NCI-H748 (cell line): ENCODE measurements at regions not wholly inside any gene's neighbourhood (a gene's known extent, or its start where the extent isn't known, plus 50 kb on each side); places are given as distances from the start of the nearest gene placed in this dataset.
"Not testable (repeated sequence)": the region's sequence is repeated elsewhere in the genome, so short reads cannot be mapped to it uniquely, and the experiment has no call there.

Source experiments
- DNase-seq: peaks from one replicate; lab custom pipeline; 2025; ENCODE audit not compliant: unreplicated experiment; lab: John Stamatoyannopoulos, UW

DNA sequence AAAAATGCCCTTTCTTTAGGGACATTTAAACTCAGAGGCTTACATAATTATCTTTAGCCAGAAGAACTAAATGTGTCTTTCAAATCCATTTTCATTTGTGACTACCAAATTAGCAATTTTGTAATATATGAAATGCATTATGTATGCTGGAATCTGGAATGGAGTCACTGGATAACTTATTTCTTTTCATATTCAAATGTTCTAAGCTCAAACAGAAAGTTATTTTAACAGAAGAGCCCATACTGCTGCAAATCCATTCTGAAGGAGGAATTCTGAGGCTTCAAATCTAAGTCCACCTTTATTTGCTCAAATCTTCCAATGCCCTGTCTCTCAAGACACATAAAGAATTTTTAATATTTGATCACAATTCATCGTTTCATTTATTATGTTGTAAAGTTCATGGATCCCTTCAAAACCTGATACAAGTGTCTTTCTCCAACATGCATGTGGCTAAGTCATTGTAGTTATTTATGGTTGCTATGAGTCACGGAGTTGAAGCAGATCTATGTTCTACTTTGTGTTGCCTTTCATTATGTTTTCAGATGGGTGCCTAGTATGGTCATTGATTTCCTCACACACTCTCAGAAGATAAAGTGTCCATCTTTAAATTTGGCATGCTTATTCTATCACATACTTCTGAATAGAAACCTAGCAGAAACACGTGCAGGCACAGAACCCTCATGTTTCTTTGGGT, 214.8 kb upstream of the GCFC2 start:
- no peak for DNase-seq

- DNase-seq: no peak
Measured at GRCh38 chr2:75922191-75922590, 211.5 kb upstream of the GCFC2 start.

DNA sequence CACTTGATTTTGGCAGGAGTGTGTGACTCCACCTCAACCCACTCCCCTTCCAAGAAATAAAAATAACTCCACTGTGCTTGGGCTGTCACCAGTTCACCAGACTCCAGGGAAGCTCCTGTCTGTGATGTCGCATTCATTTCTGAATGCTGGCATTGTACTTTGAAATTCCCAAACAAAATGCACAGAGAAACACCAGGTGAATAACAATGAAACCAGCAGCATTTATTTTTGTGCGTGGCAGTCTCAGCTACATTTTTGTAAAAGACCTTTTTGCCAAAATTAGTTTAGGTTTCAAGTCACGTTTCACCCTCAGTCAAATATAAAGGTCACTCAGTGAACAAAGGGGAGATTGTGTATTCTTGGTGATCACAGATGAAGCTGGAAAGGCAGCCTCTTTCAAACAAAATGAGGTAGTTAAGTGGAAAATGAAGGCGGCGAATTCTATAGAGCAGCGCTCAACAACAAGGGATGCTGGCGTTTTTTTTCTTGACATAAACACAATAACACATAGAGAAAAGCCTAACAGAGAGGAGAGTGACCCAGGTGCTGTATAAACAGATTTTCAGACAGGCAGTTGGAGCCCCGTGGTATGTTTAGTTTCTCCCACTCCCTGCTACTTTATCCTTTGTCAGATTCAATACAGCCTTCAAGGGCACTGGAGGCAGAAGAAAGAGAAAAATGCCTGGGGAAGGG, 210.3 kb upstream of the GCFC2 start:
- peak; percentile 97 for DNase-seq

DNA sequence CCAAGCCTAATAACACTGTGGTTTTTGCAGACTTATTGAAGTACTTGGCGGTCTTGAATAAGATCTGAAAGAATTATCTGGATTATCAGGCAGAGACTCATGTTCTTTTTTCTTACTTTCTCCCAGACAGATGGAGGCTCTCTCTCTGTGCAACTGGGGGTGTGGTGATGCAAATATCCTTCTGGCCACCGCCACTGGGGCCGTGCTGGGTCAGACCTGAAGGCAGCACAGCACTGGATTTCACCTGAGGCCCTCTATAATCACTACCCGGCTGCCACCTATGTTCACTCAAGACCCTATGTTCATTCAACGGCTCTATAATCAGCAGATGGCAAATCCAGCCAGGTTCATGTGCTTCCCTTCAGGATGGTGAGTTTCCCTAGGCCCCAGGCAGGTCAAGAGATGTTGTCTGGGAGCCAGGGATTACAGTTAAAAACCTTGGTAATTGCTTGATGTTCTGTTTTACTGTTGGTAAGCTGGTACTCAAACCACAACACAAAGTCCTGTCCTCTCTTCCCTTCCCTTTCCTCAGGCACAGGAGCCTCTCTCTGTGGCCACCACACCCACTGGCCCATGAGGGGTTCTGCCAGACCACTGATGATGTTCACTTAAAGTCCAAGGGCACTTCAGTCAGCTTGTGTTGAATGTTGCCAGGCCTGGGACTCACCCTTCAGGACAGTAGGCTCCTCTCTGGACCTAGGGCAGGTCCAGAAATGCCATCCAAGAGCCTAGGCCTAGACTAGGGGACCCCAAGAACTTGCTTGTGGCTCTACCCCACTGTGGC, 205.3 kb upstream of the GCFC2 start:
- DNase-seq: no peak

GRCh38 chr2:75896779-75897366, 186.2 kb upstream of the GCFC2 start:
- peak; percentile 77 for DNase-seq

GRCh38 chr2:75894170-75894569, 183.5 kb upstream of the GCFC2 start:
- no peak for DNase-seq

DNA sequence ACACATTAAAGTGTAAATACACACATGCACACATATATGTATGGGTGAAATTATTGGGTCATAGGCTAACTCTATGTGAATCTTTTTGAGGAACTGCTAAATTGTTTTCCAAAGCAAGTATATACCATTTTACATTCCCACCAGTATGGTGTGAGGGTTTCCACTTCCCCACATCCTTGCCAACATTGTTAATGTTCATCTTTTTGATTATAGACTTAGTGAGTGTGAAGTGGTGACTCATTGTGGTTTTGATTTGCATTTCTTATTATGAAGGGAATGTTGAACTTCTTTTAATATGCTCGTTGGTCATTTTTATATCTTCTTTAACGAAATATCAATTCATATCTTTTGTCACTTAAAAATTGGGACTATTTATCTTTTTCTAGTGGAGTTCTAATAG, 181.8 kb upstream of the GCFC2 start:
- no peak for DNase-seq

- no peak for DNase-seq
Measured at GRCh38 chr2:75882530-75882929, 171.8 kb upstream of the GCFC2 start.

GRCh38 chr2:75875606-75876005, 164.9 kb upstream of the GCFC2 start:
- DNase-seq: not testable (repeated sequence)

DNA sequence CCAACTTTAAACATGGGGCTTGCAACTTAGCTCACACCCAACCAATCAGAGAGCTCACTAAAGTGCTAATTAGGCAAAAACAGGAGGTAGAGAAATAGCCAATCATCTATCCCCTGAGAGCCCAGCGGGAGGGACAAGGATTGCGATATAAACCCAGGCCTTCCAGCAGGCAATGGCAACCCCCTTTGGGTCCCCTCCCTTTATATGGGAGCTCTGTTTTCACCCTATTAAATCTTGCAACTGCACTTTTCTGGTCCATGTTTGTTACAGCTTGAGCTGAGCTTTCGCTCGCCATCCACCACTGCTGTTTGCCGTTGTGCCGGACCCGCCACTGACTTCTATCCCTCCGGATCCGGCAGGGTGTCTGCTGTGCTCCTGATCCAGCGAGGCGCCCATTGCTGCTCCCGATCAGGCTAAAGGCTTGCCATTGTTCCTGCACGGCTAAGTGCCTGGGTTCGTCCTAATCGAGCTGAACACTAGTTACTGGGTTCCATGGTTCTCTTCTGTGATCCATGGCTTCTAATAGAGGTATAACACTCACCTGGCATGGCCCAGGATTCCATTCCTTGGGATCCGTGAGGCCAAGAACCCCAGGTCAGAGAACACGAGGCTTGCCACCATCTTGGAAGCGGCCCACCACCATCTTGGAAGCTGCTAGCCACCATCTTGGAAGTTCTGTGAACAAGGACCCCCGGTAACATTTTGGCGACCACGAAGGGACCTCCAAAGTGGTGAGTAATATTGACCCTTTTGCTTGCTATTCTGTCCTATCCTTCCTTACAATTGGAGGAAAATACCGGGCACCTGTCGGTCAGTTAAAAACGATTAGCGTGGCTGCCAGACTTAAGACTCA, 161.3 kb upstream of the GCFC2 start:
- DNase-seq: not testable (repeated sequence)

DNA sequence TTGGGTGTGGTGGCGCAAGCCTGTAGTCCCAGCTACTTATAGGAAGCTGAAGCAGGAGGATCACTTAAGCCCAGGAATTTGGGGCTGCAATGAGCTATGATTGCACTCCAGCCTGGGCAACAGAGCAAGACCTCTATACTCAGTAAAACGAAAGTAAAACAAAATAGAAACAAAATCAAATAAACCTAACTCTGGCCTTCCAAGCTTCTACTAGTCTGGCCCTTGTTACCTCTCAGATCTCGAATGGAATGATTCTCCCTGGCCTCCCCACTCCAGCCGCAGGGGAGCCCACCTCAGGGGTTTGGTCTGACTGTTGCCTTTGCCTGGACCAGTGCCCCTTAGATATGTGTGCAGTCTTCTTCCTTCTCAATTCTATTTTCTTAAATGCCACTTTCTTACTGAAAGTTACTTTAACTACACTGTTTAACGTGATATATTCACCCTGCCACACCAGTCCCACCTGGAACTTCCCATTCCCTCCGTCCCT, 160.0 kb upstream of the GCFC2 start:
- no peak for DNase-seq

DNA sequence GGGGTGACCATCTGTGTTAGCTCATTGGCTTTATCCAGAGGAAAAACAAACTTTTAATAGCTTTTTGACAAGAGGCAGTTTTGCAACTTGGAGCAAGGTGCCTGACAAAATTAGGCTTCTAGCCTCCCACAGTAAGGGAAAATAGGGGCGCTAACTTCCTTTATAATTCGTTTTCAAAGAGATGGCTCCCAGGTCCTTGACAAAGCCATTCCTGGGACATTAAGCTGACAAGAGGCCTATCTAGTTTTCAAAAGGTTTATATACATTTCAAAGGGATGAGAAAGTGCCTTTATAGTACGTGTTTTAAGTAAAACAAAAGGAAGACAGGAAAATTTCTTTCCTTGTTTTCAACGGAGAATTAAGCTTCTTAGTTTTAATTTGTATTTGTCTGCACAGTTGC, 159.4 kb upstream of the GCFC2 start:
- no peak for DNase-seq

DNA sequence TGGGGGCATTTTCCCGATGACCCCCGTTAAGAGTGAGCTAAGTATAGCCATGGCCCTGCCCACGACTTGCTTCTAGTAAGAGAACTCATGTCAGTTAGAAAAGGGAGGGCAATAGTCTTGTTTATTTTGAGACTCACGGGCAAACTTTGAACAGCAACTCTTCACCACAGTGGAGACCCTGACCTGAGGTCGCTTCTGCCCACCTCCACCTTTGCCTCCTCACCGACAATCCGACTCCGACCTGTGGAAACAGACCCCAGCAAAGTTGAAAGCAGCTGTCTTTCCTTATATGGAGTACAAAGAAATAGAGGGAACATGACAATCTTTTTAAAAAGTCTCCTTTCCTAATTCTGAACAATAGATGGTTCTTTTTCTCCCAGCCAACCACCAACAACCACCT, 155.0 kb upstream of the GCFC2 start:
- no peak for DNase-seq

- DNase-seq: no peak
Measured at GRCh38 chr2:75865083-75865482, 154.4 kb upstream of the GCFC2 start.

DNA sequence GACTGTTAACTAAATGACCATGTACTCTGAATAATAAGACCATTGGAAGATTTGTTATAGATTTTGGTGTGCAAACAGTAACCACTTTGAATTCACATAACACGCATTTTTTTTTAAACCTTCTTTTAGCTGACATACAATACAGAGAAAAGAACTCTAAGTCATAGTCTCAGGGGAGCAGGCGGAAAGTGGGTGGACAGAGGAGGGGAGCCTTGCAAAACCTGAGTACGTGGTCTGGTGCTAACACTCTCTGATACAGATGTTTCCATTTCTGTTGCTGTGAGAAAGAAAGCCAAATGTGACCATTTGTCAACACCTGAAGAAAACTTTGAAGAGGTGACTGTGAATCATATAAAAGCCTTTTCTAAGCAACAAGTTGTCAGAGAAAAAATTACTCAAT, 151.8 kb upstream of the GCFC2 start:
- DNase-seq: no peak

DNA sequence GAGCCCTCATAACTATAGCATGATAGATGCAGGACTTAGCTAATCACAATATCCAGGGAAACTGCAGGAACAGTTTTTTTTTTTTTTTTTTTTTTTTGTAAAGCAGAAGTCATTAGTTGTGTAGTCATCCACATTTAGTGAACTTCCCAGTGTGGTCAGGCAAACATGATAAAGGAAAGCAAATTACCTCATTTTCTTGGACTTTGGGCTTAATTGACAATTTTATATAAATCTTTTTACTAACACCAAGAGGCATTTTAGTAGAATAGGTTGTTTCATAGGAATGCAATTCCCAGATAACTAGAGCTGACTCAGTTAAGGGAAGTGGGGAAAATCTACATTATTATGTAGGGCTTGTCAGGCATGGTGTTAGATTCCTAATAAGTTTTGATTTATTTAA, 142.7 kb upstream of the GCFC2 start:
- DNase-seq: no peak

DNA sequence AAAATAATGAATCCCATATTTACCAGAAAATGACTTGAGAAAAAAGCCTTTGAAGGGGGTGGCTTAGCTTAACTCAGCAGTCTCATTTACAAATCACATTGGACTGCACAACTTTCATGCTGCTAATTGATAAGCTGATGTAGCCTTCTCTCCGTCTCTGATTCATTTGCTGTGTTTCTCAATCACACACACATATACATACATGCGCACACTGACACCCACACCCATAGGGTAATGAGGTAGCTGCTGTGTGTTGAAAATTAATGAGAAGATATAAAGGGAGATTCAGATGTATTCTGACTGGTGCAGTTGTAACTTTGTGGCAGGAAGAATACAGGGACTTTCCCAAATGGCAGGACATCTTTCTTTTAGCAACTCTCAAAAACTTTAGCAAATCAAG, 141.9 kb upstream of the GCFC2 start:
- DNase-seq: no peak

GRCh38 chr2:75846683-75847190, 136.0 kb upstream of the GCFC2 start:
- DNase-seq: no peak

DNA sequence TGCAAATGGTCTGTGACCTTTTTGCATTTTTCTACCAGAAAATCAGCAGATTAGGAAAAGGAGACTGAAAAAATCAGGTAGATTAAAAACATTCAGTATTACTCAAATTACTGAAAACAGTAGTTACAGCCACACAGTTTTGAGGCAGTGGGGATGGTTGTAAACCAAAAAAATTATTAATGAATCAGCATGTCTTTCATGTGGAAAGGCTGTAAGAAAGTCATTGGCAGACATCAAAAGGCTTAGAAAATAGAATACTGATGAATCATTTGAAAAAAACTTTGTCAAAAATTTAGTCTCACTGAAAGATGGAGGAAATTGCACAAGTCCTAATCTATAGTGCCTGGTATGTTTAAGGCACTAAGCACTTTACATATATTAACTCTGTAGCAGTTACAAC, 133.9 kb upstream of the GCFC2 start:
- no peak for DNase-seq

GRCh38 chr2:75834588-75834987, 123.9 kb upstream of the GCFC2 start:
- DNase-seq: not testable (repeated sequence)
